ENCODE measurements at regions not wholly inside any gene's neighbourhood (a gene's known extent, or its start where the extent isn't known, plus 50 kb on each side); places are given as distances from the start of the nearest gene placed in this dataset.

DNA sequence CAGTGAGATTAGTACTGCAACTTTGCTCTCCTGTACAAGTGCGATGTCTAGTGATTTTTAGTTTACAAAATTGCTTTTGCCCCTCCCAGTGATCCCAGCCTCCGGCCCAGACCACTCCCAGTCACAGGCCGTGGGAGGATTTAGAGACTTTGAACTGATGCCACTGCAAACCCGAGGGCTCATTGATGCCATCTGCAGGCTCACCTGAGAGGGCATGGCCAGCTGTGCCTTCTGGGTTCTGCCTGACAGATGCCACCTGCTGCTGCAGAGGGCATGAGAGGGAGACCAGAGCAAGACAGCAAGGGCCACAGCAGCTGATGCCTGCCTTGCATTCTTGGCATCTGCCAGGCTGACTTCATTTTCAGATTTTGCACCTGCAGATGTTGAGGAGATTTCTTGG lies 593.8 kb downstream of the CDK5RAP2 start:
- DNase-seq: no peak

DNA sequence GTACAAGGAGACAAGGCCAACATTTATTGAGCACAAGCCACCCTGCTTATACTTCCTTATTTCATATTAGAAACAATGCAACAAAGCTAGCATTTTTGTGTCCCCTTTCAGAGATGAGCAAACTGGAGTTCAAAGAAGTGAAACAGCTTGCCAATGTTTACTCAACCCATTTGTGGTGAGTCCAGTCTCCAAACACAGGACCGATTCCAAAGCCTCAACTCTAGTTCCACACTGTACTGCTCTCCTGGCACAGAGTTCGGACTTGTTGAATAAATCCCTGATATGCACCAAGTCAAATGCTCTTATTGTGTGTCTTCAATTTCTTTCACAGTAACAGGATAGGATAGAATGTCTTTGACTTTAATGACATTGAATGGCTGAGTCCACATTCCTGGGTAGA lies 604.8 kb upstream of the BRINP1 start:
- no peak for DNase-seq

DNA sequence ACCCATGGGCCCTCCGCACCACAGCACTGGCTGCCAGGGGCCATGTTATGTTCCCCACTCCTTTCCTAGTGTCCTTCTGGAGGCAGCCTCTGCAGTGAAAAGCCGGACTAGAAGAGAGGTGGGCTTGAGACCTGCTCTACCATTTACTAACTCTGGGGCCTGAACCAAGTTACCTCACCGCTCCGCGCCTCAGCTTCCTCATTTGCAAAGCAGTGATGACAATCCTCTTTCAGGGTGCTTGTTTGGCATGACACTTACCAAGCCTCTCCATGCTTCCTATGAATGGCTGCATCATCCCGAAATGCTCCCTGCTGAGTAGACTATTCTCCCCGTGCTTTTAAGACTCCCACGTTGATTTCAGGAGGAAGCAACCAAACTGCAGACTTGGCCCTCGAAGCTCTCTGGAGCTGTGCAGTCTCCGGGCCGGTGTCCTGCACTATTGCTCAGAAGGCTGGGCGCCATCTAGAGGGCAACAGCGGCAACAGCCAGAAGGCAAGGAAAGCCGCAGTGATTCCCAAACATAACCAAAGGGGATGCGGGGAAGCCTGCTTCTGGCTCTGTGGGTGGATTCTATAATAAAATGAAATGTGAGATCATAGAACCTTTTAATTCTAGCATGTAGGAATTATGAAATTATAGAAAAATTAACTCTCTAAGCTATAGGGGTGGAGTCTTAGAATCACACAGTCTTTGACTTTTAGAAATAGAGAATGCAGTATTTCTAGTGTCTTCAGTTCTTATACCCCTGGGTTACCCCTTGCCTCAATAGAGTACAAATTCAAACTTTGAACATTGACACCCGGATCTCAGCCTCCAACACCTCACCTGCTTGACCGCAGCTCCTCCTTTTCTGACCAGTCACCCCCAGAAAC lies 599.8 kb upstream of the BRINP1 start:
- peak; percentile 5 to 14 for DNase-seq

- no peak for DNase-seq
These were observed 598.8 kb upstream of the BRINP1 start for GRCh38 chr9:119967867-119968535.

- DNase-seq: no peak
These were observed 594.6 kb upstream of the BRINP1 start for GRCh38 chr9:119963798-119964372.

DNA sequence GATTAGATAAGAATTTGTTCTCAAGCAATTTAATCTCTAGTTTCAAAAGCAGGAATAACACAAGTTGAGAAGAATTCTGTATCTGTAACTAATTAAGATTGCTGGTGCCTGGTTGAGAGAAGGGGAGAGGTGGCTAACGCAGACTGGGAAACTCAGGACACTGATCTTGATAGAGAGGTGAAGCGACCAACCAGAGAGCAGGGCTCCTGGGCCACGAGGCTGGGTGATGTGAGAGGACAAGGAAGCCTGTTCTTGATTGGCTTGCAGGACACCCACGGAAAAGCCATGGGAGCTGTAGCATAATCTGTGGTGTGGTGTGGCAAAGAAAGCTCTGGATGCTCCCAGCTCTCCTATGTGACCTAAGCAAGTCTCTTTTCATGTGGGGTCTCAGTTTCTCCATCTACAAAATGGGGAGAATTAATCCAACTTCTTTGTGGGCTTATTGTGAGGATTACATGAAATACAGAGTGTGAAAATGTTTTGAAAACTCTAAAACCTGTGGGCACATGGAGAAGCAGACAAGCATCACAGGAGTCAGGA lies 594.1 kb upstream of the BRINP1 start:
- DNase-seq: no peak

DNA sequence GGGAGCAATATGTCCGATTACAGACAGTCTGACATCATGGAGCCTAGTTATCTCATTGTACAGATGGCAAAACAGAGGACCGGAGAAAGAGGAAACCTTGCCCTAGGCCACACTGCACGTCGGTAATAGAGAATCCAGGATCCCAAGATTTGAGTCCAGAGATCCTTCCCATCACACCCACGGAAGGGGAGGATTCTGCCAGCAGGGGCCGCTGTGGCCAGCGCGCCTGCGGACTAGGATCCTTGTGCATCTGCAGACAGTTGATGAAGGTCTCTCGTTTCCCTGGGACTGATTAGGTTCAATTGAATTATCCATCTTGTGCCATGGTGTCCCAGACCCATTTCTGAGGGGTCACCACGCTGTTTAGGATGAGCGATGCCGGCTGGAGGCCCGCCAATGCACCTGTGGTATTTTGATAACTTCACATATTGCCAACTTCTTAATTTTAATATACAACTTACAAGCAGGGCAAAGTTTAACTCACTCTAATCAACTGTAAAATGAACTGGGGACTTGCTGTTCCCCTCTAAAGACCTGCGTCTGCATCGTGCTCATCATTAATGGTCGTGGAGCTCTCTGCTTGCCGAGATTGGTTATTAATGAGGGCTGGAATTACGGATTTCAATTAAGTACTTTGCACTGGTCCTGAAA lies 592.7 kb upstream of the BRINP1 start:
- DNase-seq: no peak

GRCh38 chr9:119959846-119960545 lies 590.8 kb upstream of the BRINP1 start:
- no peak for DNase-seq

DNA sequence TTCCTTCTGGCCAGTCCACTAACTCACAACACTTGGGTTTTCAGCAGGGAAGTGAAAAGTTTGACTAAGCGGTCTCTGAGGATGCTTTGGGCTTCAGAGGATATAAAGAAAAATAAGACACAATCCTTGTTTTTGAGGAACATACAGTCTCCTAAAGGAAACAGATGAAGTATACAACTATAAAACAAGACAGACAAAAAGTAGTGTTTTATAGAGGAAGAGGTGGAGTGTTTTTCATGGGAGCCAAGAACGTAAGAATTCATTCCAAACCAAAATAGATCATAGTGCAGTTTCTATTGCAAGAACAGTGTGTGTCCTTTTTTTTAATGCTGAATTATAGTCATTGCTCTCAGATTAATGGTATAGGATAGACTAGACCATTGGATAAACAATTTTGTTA lies 586.9 kb upstream of the BRINP1 start:
- DNase-seq: no peak

GRCh38 chr9:119955276-119955675 lies 586.0 kb upstream of the BRINP1 start:
- DNase-seq: no peak

DNA sequence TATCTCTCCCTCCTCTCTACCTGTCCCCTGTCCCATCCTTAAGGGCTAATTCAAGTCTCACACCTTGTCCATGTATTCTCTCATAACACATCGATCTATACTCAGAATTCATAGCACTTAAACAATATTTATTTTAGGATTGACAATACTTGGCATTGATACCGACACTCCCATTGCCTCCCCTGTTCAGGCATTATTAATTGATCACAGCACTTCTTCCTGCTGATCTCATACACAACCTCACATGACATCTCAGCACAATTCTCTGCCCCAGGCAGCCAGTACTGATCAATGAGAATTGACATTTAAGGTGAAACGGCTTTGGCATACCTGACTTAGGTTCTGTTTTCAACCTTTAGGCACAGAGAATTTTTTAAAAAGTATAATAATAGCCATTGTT lies 582.4 kb upstream of the BRINP1 start:
- no peak for DNase-seq

GRCh38 chr9:119951090-119951489 lies 581.9 kb upstream of the BRINP1 start:
- DNase-seq: no peak

DNA sequence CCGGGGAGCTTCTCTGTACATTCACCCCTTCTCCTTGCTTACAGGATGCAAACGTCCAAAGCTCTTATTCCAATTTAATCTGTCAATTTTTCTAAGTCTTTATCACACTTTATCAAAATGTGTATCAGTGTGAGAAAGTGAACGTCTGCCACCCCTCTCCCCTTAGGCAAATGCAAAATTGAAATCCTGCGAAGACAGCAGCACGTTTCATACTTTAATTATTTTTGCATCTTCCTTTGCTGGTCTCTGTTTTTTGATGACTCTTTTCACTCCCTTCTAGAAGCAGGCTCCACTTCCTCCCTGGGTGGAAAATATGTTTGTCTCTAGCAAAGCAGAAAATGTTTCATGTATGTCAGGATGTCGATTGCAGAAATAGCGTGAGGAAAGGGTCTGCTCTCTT lies 576.5 kb upstream of the BRINP1 start:
- DNase-seq: no peak

DNA sequence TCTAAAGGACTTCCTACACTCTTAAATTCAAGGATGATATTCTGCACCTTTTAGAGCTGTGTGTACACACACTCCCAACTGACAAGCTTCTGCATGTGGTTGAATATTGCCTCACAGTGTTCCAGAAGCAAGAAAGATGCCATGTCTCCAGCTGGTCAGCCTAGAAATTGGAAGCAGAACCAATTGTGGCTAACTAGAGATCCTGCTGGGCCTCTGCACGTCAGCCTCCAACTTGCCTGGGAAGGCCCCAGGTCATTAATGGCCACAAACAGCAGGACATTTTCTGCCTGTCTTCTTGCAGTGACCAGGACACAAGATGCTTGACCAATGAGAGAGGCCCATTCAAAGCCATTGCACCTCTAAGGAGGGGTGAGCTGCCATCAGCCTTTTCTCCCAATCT lies 571.9 kb upstream of the BRINP1 start:
- DNase-seq: no peak

DNA sequence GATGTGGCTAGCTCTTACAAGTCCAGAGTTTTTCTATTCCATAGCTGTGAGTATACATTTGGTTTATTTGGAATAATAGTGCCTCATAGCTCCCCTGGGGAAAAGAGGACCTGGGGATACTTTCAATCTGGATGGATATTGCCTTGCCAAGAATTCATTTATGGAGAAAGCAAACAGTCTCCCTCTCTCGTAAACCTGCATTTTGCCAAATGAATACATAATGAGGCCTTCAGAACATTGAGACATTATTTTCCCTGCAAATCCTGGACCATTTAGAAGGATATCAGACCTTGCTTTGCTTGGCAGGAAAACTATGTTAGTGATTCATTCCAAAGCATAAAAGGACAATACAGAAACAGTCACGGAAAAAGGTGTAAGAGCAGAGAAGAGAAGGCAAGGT lies 569.6 kb upstream of the BRINP1 start:
- no peak for DNase-seq

DNA sequence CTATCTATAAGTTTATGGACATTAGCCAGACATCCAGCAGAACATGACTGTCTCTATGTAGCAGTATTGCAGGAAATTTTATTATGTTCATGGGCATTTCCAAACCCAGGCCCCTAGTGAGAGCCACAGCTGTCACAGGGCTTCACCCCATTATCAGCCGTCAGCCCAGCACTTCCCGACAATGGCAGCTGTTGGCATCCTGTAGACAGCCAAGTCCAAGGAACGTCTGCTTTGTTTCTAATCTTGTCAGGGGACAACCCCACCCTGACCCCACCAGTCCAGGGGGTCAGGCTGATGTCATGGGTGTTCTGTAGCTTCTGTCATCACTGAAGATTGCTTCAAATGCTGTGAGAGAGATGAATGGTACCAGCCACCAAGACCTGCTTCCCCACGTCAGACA lies 565.3 kb upstream of the BRINP1 start:
- no peak for DNase-seq

DNA sequence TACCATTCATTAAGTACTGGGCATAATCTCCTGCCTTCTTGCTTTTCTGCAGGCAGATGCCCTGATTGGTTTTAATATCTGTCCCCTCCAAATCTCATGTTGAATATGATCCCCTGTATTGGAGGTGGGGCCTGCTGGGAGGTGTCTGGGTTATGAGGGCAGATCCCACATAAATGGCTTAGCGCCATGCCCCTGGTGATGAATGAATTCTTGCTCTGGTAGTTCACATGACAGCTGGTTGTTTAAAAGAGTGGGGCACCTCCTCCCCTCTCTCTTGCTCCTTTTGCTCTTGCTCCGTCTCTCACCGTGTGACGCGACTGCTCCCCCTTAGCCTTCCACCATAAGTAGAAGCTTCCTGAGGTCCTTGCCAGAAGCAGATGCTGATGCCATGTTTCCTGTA lies 564.0 kb upstream of the BRINP1 start:
- no peak for DNase-seq

- no peak for DNase-seq
These were observed 555.5 kb upstream of the BRINP1 start for GRCh38 chr9:119924736-119925135.

GRCh38 chr9:119917175-119917574 lies 547.9 kb upstream of the BRINP1 start:
- no peak for DNase-seq

DNA sequence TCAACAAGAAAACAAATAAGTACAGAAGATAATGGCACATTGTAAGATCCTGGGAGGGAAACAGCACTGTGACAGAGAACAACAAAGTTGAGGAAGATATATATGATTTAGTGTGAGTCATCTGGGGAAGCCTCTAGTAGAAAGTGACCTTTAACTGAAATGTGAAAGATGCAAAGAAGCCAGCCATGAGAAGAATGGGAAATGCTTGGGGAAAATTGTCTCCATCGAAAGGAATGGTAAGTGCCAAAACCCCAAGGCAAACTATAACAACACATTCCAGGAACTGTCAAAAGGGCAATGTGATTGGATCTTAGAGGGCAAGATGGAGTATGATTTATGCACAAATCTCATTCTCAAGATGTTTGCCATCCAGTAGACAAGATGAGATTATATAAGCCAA lies 537.8 kb upstream of the BRINP1 start:
- no peak for DNase-seq

- DNase-seq: no peak
These were observed 536.5 kb upstream of the BRINP1 start for GRCh38 chr9:119905724-119906123.

- no peak for DNase-seq
These were observed 534.6 kb upstream of the BRINP1 start for GRCh38 chr9:119903851-119904250.

GRCh38 chr9:119902611-119903010 lies 533.4 kb upstream of the BRINP1 start:
- no peak for DNase-seq

Measured in activated CD4-positive, alpha-beta T cell treated with anti-CD3 and anti-CD28 coated beads, Interleukin-2, amount 50 U/mL, for 4 hours (primary cell).